H9 (cell line): ENCODE measurements at regions not wholly inside any gene's neighbourhood (a gene's known extent, or its start where the extent isn't known, plus 50 kb on each side); places are given as distances from the start of the nearest gene placed in this dataset.

Experiments used
- DNase-seq: peaks from one replicate; pipeline ENCODE4 v3.0.0-alpha.2; 2017
- H2AFZ ChIP-seq: one replicate; pipeline ENCODE4 v1.6.1; 2013; ENCODE audit warnings: mild to moderate bottlenecking, low read length, control low read depth, moderate library complexity
- H2AK5ac ChIP-seq: 2 replicates; pipeline ENCODE4 v1.6.1; 2013; ENCODE audit warnings: low read length, control low read depth, mixed read lengths; ENCODE audit not compliant: insufficient read length
- H2BK120ac ChIP-seq: one replicate; pipeline ENCODE4 v1.6.1; 2013; ENCODE audit warnings: low read depth, mild to moderate bottlenecking, low read length, control low read depth, inconsistent platforms; ENCODE audit not compliant: poor library complexity, severe bottlenecking
- H2BK12ac ChIP-seq: 2 replicates; pipeline ENCODE4 v1.6.1; 2013; ENCODE audit warnings: low read length, control low read depth, mixed read lengths, low read depth; ENCODE audit not compliant: insufficient read length
- H2BK15ac ChIP-seq: 2 replicates; pipeline ENCODE4 v1.6.1; 2013; ENCODE audit warnings: low read depth, low read length, control low read depth
- H2BK20ac ChIP-seq: one replicate; pipeline ENCODE4 v1.6.1; 2013; ENCODE audit warnings: low read depth, mild to moderate bottlenecking, low read length, control low read depth, inconsistent platforms; ENCODE audit not compliant: poor library complexity, severe bottlenecking
- H2BK5ac ChIP-seq: 2 replicates; pipeline ENCODE4 v1.6.1; 2013; ENCODE audit warnings: low read length, control low read depth, mixed read lengths; ENCODE audit not compliant: insufficient read length
- H3K14ac ChIP-seq: 2 replicates; pipeline ENCODE4 v1.6.1; 2013; ENCODE audit warnings: low read length, control low read depth; ENCODE audit not compliant: insufficient read depth
- H3K18ac ChIP-seq: 2 replicates; pipeline ENCODE4 v1.6.1; 2013; ENCODE audit warnings: low read depth, mild to moderate bottlenecking, mixed read lengths, low read length, control low read depth; ENCODE audit not compliant: insufficient read length
- H3K23ac ChIP-seq: 2 replicates; pipeline ENCODE4 v1.6.1; 2013; ENCODE audit warnings: low read length, control low read depth, mixed read lengths, low read depth; ENCODE audit not compliant: insufficient read length
- H3K23me2 ChIP-seq: 2 replicates; pipeline ENCODE4 v1.6.1; 2013; ENCODE audit warnings: low read depth, mild to moderate bottlenecking, mixed read lengths, low read length, control low read depth; ENCODE audit not compliant: insufficient read length, poor library complexity, severe bottlenecking
- H3K27ac ChIP-seq: 2 replicates; pipeline ENCODE4 v1.5.1; 2013; ENCODE audit warnings: low read length, control low read depth, mixed read lengths, low read depth; ENCODE audit not compliant: insufficient read length
- H3K27me3 ChIP-seq: 2 replicates; pipeline ENCODE4 v1.6.1; 2013; ENCODE audit warnings: low read length, control low read depth, inconsistent platforms; ENCODE audit not compliant: insufficient read depth
- H3K4ac ChIP-seq: 2 replicates; pipeline ENCODE4 v1.6.1; 2013; ENCODE audit warnings: low read depth, mild to moderate bottlenecking, control low read depth, inconsistent platforms, low read length, moderate library complexity
- H3K4me1 ChIP-seq: 2 replicates; pipeline ENCODE4 v1.6.1; 2013; ENCODE audit warnings: low read length, control low read depth, inconsistent platforms; ENCODE audit not compliant: insufficient read depth
- H3K4me2 ChIP-seq: 2 replicates; pipeline ENCODE4 v1.6.1; 2013; ENCODE audit warnings: low read length, control low read depth, mixed read lengths; ENCODE audit not compliant: insufficient read length, insufficient read depth
- H3K56ac ChIP-seq: 2 replicates; pipeline ENCODE4 v1.6.1; 2013; ENCODE audit warnings: low read depth, mild to moderate bottlenecking, mixed read lengths, low read length, control low read depth; ENCODE audit not compliant: insufficient read length
- H3K79me1 ChIP-seq: 2 replicates; pipeline ENCODE4 v1.6.1; 2013; ENCODE audit warnings: low read depth, mild to moderate bottlenecking, moderate library complexity, low read length, control low read depth, inconsistent platforms; ENCODE audit not compliant: insufficient read depth, poor library complexity, severe bottlenecking
- H3K79me2 ChIP-seq: 2 replicates; pipeline ENCODE4 v1.6.1; 2013; ENCODE audit warnings: low read length, control low read depth, inconsistent platforms; ENCODE audit not compliant: insufficient read depth
- H3K9ac ChIP-seq: 2 replicates; pipeline ENCODE4 v1.6.1; 2013; ENCODE audit warnings: low read length, control low read depth, mixed read lengths; ENCODE audit not compliant: insufficient read length; ENCODE audit errors: extremely low read depth
- H3K9me3 ChIP-seq: one replicate; pipeline ENCODE4 v1.6.1; 2013; ENCODE audit warnings: low read depth, low read length, inconsistent platforms; ENCODE audit not compliant: control insufficient read depth
- H3T11ph ChIP-seq: one replicate; pipeline ENCODE4 v1.6.1; 2013; ENCODE audit warnings: mild to moderate bottlenecking, low read length, control low read depth, inconsistent platforms
- H4K20me1 ChIP-seq: one replicate; pipeline ENCODE4 v1.6.1; 2013; ENCODE audit not compliant: control insufficient read depth, insufficient read length, insufficient read depth
- H4K5ac ChIP-seq: 2 replicates; pipeline ENCODE4 v1.6.1; 2013; ENCODE audit warnings: low read depth, mild to moderate bottlenecking, mixed read lengths, low read length, control low read depth; ENCODE audit not compliant: insufficient read length
- H4K8ac ChIP-seq: replicated peaks from 2 replicates; pipeline ENCODE4 v1.6.1; 2013; ENCODE audit warnings: low read length, control low read depth, mixed read lengths, low read depth; ENCODE audit not compliant: insufficient read length
- H4K91ac ChIP-seq: 2 replicates; pipeline ENCODE4 v1.6.1; 2013; ENCODE audit warnings: low read depth, mild to moderate bottlenecking, moderate library complexity, mixed read lengths, low read length, control low read depth; ENCODE audit not compliant: insufficient read length
- H3K27ac Mint-ChIP-seq, 3 experiments: 2 replicates in 2 of 3; 3 replicates in 1 of 3; pipeline ENCODE4 v1.8.0; 2020 to 2021; ENCODE audit warnings: mixed read lengths in 3 of 3, mild to moderate bottlenecking in 1 of 3, moderate library complexity in 1 of 3
- H3K27me3 Mint-ChIP-seq: 2 replicates; pipeline ENCODE4 v1.8.0; 2021; ENCODE audit warnings: low read depth, mild to moderate bottlenecking, moderate library complexity, mixed read lengths
- H3K36me3 Mint-ChIP-seq, 3 experiments: 2 replicates in 2 of 3; 3 replicates in 1 of 3; pipeline ENCODE4 v1.8.0; 2020 to 2021; ENCODE audit warnings: low read depth in 3 of 3, mixed read lengths in 3 of 3; ENCODE audit not compliant: insufficient read depth in 1 of 3
- H3K4me1 Mint-ChIP-seq, 2 experiments: 2 replicates each; pipeline ENCODE4 v1.8.0; 2020; ENCODE audit warnings: mixed read lengths in 2 of 2
- H3K4me3 Mint-ChIP-seq, 2 experiments: 2 replicates in 1 of 2; 3 replicates in 1 of 2; pipeline ENCODE4 v1.8.0; 2020 to 2021; ENCODE audit warnings: mild to moderate bottlenecking in 2 of 2, mixed read lengths in 2 of 2, moderate library complexity in 1 of 2
- H3K9me3 Mint-ChIP-seq, 2 experiments: 2 replicates in 1 of 2; 3 replicates in 1 of 2; pipeline ENCODE4 v1.8.0; 2020; ENCODE audit warnings: mild to moderate bottlenecking in 2 of 2, mixed read lengths in 2 of 2, moderate library complexity in 1 of 2
- CTCF ChIP-seq: fragments of 200-600 bp; sonication (generic); conservative IDR thresholded peaks from 3 replicates; pipeline ENCODE4 v1.8.0; 2021; ENCODE audit warnings: antibody characterized with exemption, mild to moderate bottlenecking
- WGBS: extraction: QIAGEN DNeasy Blood & Tissue Kit; methylation state at CpG from one replicate; pipeline ENCODE4 v1.1.7; 2013; ENCODE audit warnings: missing lambda C conversion rate, low lambda C conversion rate, mixed read lengths; ENCODE audit not compliant: insufficient read length; ENCODE audit errors: extremely low coverage; 5-methylcytosine and 5-hydroxymethylcytosine counted together

DNA sequence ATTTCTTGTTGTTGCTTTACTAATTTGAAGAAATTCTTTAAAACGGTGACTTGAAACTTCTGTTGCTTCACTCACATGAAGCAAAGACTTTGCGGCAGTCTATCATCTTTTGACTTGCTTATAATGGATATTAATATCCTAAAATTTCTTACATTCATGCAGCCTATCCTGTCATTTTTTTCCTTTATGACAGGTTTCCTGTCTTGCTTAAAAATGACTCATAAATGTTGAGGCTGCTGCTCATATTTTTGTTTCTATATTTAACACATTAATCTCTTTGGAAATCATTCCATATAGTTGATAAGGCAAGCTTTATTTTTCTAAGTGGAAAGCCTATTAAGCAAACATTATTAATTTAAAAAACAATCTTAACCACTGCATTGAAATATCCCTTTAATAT lies 176.6 kb upstream of the GALNTL6 start:
- Histone ChIP-seq H3K23ac (no peak overlapping the region), H4K20me1 (no peaks in the 10 kb centered on the region), H3K9ac (no peak overlapping the region), H2BK20ac (no peak overlapping the region), H3K4ac (no peak overlapping the region), H2AFZ (no peak overlapping the region), H3K79me1 (no peaks in the 10 kb centered on the region), H3K4me2 (no peak overlapping the region), H2AK5ac (no peak overlapping the region), H3T11ph (no peak overlapping the region), H4K5ac (no peak overlapping the region), H3K27ac (no peak overlapping the region), H3K4me1 (no peaks in the 10 kb centered on the region), H3K18ac (no peak overlapping the region), H4K91ac (no peak overlapping the region), H3K56ac (no peak overlapping the region), H4K8ac (no peak overlapping the region), H2BK15ac (no peak overlapping the region), H3K9me3 (no peaks in the 10 kb centered on the region), H3K79me2 (no peaks in the 10 kb centered on the region), H3K14ac (no peak overlapping the region), H2BK120ac (no peak overlapping the region), H3K23me2 (no peaks in the 10 kb centered on the region), H3K27me3 (no peaks in the 10 kb centered on the region), H2BK12ac (no peak overlapping the region), H2BK5ac (no peak overlapping the region)
- H3K27ac Mint-ChIP-seq = no peak overlapping the region
- peaks cover 4 to 10% of the 10 kb centered on the region in 2 experiments; a peak in 4 of 5 replicates for H3K9me3 Mint-ChIP-seq
- WGBS = no CpG with 5 or more reads among the region's 2 CpGs
- no peaks in the 10 kb centered on the region for H3K4me1 Mint-ChIP-seq
- no peaks in the 10 kb centered on the region for H3K27me3 Mint-ChIP-seq
- DNase-seq = no peak
- H3K4me3 Mint-ChIP-seq = no peak overlapping the region
- no peak for TF ChIP-seq CTCF
- peaks cover 0 to 4% (median 0%) of the 10 kb centered on the region in 3 experiments; a peak in 3 of 7 replicates for H3K36me3 Mint-ChIP-seq
